Loucy (cell line): ENCODE measurements at regions not wholly inside any gene's neighbourhood (a gene's known extent, or its start where the extent isn't known, plus 50 kb on each side); places are given as distances from the start of the nearest gene placed in this dataset.

Experiments
- H2AFZ ChIP-seq: fragments of 200-600 bp; sonication (generic); 2 replicates; pipeline ENCODE4 v1.6.0; 2016; ENCODE audit warnings: antibody characterized with exemption, mild to moderate bottlenecking, low read length, moderate library complexity
- H3F3A ChIP-seq: fragments of 200-600 bp; 2 replicates; pipeline ENCODE4 v1.6.0; 2016; ENCODE audit warnings: antibody characterized with exemption, low read depth, mild to moderate bottlenecking
- H3K27me3 ChIP-seq: fragments of 200-600 bp; sonication (generic); 2 replicates; pipeline ENCODE4 v1.6.1; 2014; ENCODE audit warnings: low read length, mild to moderate bottlenecking; ENCODE audit not compliant: insufficient read depth, poor library complexity, severe bottlenecking
- H3K36me3 ChIP-seq: fragments of 200-600 bp; sonication (generic); 2 replicates; pipeline ENCODE4 v1.6.1; 2016; ENCODE audit warnings: low read length; ENCODE audit not compliant: insufficient read depth
- H3K4me1 ChIP-seq: fragments of 200-600 bp; sonication (generic); 2 replicates; pipeline ENCODE4 v1.5.1; 2014; ENCODE audit warnings: low read length, mild to moderate bottlenecking; ENCODE audit not compliant: insufficient read depth, poor library complexity, severe bottlenecking
- H3K4me2 ChIP-seq: fragments of 200-600 bp; sonication (generic); 2 replicates; pipeline ENCODE4 v1.6.0; 2014; ENCODE audit warnings: antibody characterized with exemption, low read length, low read depth, mild to moderate bottlenecking; ENCODE audit not compliant: poor library complexity, severe bottlenecking
- H3K4me3 ChIP-seq: fragments of 200-600 bp; sonication (generic); 2 replicates; pipeline ENCODE4 v1.5.1; 2014; ENCODE audit warnings: low read length, mild to moderate bottlenecking, mixed read lengths; ENCODE audit not compliant: poor library complexity, severe bottlenecking
- H3K79me2 ChIP-seq: fragments of 200-600 bp; sonication (generic); 2 replicates; pipeline ENCODE4 v1.6.1; 2014; ENCODE audit warnings: low read length; ENCODE audit not compliant: insufficient read depth
- H3K9ac ChIP-seq: fragments of 200-600 bp; sonication (generic); 2 replicates; pipeline ENCODE4 v1.6.0; 2014; ENCODE audit warnings: mild to moderate bottlenecking, low read depth, low read length, moderate library complexity; ENCODE audit not compliant: poor library complexity, severe bottlenecking
- H3K9me2 ChIP-seq: fragments of 200-600 bp; sonication (generic); replicated peaks from 2 replicates; pipeline ENCODE4 v1.6.1; 2016; ENCODE audit warnings: low read depth, low read length, mixed read lengths
- H3K9me3 ChIP-seq: fragments of 200-600 bp; sonication (generic); 2 replicates; pipeline ENCODE4 v1.6.1; 2014; ENCODE audit warnings: mild to moderate bottlenecking, antibody characterized with exemption, low read length, low read depth; ENCODE audit not compliant: insufficient read depth
- H4K20me1 ChIP-seq: fragments of 200-600 bp; sonication (generic); 2 replicates; pipeline ENCODE4 v1.6.0; 2014; ENCODE audit warnings: antibody characterized with exemption, low read length, mild to moderate bottlenecking; ENCODE audit not compliant: insufficient read depth, poor library complexity, severe bottlenecking
- CTCF ChIP-seq: fragments of 200-600 bp; sonication (generic); conservative IDR thresholded peaks from 2 replicates; pipeline ENCODE4 v1.5.1; 2014; ENCODE audit warnings: mild to moderate bottlenecking, antibody characterized with exemption, low read length
- EZH2phosphoT487 ChIP-seq: fragments of 200-600 bp; IDR thresholded peaks from 2 replicates; pipeline ENCODE4 v1.6.1; 2018; ENCODE audit warnings: antibody characterized with exemption, mild to moderate bottlenecking, moderate library complexity, borderline replicate concordance

GRCh38 chr9:71552480-71552879 lies 215.8 kb downstream of the CEMIP2 start:
- Histone ChIP-seq H3K9me3 (no peaks in the 10 kb centered on the region), H3K79me2 (no peaks in the 10 kb centered on the region), H3K9ac (no peak overlapping the region), H3K4me3 (no peak overlapping the region), H3K36me3 (no peaks in the 10 kb centered on the region), H2AFZ (no peak overlapping the region), H3F3A (no peaks in the 10 kb centered on the region), H3K27me3 (peaks cover 5% of the 10 kb centered on the region), H3K4me2 (no peak overlapping the region), H4K20me1 (no peaks in the 10 kb centered on the region), H3K9me2 (no peaks in the 10 kb centered on the region), H3K4me1 (no peaks in the 10 kb centered on the region)
- TF ChIP-seq CTCF: no peak
- no peak for TF ChIP-seq EZH2phosphoT487

GRCh38 chr9:71549023-71549422 lies 219.3 kb downstream of the CEMIP2 start:
- H3K36me3 ChIP-seq: no peaks in the 10 kb centered on the region
- H3K79me2 ChIP-seq: no peaks in the 10 kb centered on the region
- TF ChIP-seq EZH2phosphoT487 (no peak), CTCF (no peak)
- H4K20me1 ChIP-seq: no peaks in the 10 kb centered on the region
- H3K9me3 ChIP-seq: no peaks in the 10 kb centered on the region
- no peaks in the 10 kb centered on the region for H3K9me2 ChIP-seq
- no peak overlapping the region for H3K9ac ChIP-seq
- no peak overlapping the region for H2AFZ ChIP-seq
- H3K4me3 ChIP-seq: no peak overlapping the region
- H3K4me1 ChIP-seq: no peaks in the 10 kb centered on the region
- no peaks in the 10 kb centered on the region for H3K27me3 ChIP-seq
- H3K4me2 ChIP-seq: no peak overlapping the region
- H3F3A ChIP-seq: no peaks in the 10 kb centered on the region

- no peak overlapping the region for H2AFZ ChIP-seq
- H3K4me2 ChIP-seq: no peak overlapping the region
- no peaks in the 10 kb centered on the region for H3K27me3 ChIP-seq
- TF ChIP-seq EZH2phosphoT487 (no peak), CTCF (no peak)
- H3K9ac ChIP-seq: no peak overlapping the region
- H4K20me1 ChIP-seq: no peaks in the 10 kb centered on the region
- no peaks in the 10 kb centered on the region for H3K9me3 ChIP-seq
- H3K36me3 ChIP-seq: no peaks in the 10 kb centered on the region
- H3K4me1 ChIP-seq: no peaks in the 10 kb centered on the region
- no peaks in the 10 kb centered on the region for H3K79me2 ChIP-seq
- H3F3A ChIP-seq: no peaks in the 10 kb centered on the region
- H3K4me3 ChIP-seq: no peak overlapping the region
- H3K9me2 ChIP-seq: no peaks in the 10 kb centered on the region
These were observed 223.8 kb downstream of the CEMIP2 start for GRCh38 chr9:71544464-71544863.
